T-helper 1 cell treated with Interleukin-12 subunit alpha and Interleukin-12 subunit beta and Interleukin-4 antibody, amounts not matched to agents 30 μg/mL and 1 μg/mL, for 36 hours (primary cell): ENCODE measurements at regions not wholly inside any gene's neighbourhood (a gene's known extent, or its start where the extent isn't known, plus 50 kb on each side); places are given as distances from the start of the nearest gene placed in this dataset.
"Not testable (repeated sequence)": the region's sequence is repeated elsewhere in the genome, so short reads cannot be mapped to it uniquely, and the experiment has no call there.

Experiments used
- H3K27ac Mint-ChIP-seq: one replicate; pipeline ENCODE4 v1.8.0; 2021; ENCODE audit warnings: mild to moderate bottlenecking, mixed read lengths
- H3K27me3 Mint-ChIP-seq: one replicate; pipeline ENCODE4 v1.8.0; 2021; ENCODE audit warnings: low read depth, mixed read lengths
- H3K36me3 Mint-ChIP-seq: one replicate; pipeline ENCODE4 v1.8.0; 2021; ENCODE audit warnings: low read depth, mixed read lengths
- H3K4me1 Mint-ChIP-seq: one replicate; pipeline ENCODE4 v1.8.0; 2021; ENCODE audit warnings: low read depth, mixed read lengths
- H3K4me3 Mint-ChIP-seq: one replicate; pipeline ENCODE4 v1.8.0; 2021; ENCODE audit warnings: mild to moderate bottlenecking, moderate library complexity, mixed read lengths
- H3K9me3 Mint-ChIP-seq: one replicate; pipeline ENCODE4 v1.8.0; 2021; ENCODE audit warnings: mixed read lengths

GRCh38 chr1:229710746-229711145, 84.7 kb downstream of the URB2 start:
- Mint-ChIP-seq H3K4me1 (no peaks in the 10 kb centered on the region), H3K4me3 (no peak overlapping the region), H3K27ac (no peak overlapping the region), H3K36me3 (no peaks in the 10 kb centered on the region), H3K27me3 (peaks cover 11% of the 10 kb centered on the region), H3K9me3 (peaks cover 5% of the 10 kb centered on the region)

- H3K4me1 Mint-ChIP-seq, result no peaks in the 10 kb centered on the region
- H3K9me3 Mint-ChIP-seq, result no peaks in the 10 kb centered on the region
- no peaks in the 10 kb centered on the region for H3K36me3 Mint-ChIP-seq
- no peak overlapping the region for H3K27ac Mint-ChIP-seq
- no peak overlapping the region for H3K4me3 Mint-ChIP-seq
- peaks cover 5% of the 10 kb centered on the region for H3K27me3 Mint-ChIP-seq
Observed at GRCh38 chr1:229714306-229714705, 88.3 kb downstream of the URB2 start.

- Mint-ChIP-seq H3K27ac (no peak overlapping the region), H3K4me3 (no peak overlapping the region), H3K36me3 (no peaks in the 10 kb centered on the region), H3K4me1 (no peaks in the 10 kb centered on the region), H3K27me3 (peaks cover 5% of the 10 kb centered on the region), H3K9me3 (no peaks in the 10 kb centered on the region)
Observed at GRCh38 chr1:229714964-229715603, 89.0 kb downstream of the URB2 start.

GRCh38 chr1:229716069-229716468, 90.0 kb downstream of the URB2 start:
- no peaks in the 10 kb centered on the region for H3K9me3 Mint-ChIP-seq
- no peaks in the 10 kb centered on the region for H3K36me3 Mint-ChIP-seq
- H3K4me3 Mint-ChIP-seq, result no peak overlapping the region
- no peak overlapping the region for H3K27ac Mint-ChIP-seq
- H3K27me3 Mint-ChIP-seq, result no peaks in the 10 kb centered on the region
- H3K4me1 Mint-ChIP-seq, result no peaks in the 10 kb centered on the region

GRCh38 chr1:229716704-229717103, 90.7 kb downstream of the URB2 start:
- no peaks in the 10 kb centered on the region for H3K36me3 Mint-ChIP-seq
- no peaks in the 10 kb centered on the region for H3K4me1 Mint-ChIP-seq
- peaks cover 4% of the 10 kb centered on the region for H3K27me3 Mint-ChIP-seq
- H3K27ac Mint-ChIP-seq, result no peak overlapping the region
- peaks cover 4% of the 10 kb centered on the region for H3K9me3 Mint-ChIP-seq
- H3K4me3 Mint-ChIP-seq, result no peak overlapping the region

- Mint-ChIP-seq H3K4me1 (no peaks in the 10 kb centered on the region), H3K27ac (no peak overlapping the region), H3K27me3 (peaks cover 15% of the 10 kb centered on the region), H3K4me3 (no peak overlapping the region), H3K36me3 (no peaks in the 10 kb centered on the region), H3K9me3 (peaks cover 7% of the 10 kb centered on the region)
Observed at GRCh38 chr1:229717786-229718576, 91.9 kb downstream of the URB2 start.

GRCh38 chr1:229726061-229726460, 100.0 kb downstream of the URB2 start:
- no peak overlapping the region for H3K27ac Mint-ChIP-seq
- H3K9me3 Mint-ChIP-seq, result peaks cover 7% of the 10 kb centered on the region
- H3K36me3 Mint-ChIP-seq, result no peaks in the 10 kb centered on the region
- no peaks in the 10 kb centered on the region for H3K4me1 Mint-ChIP-seq
- H3K4me3 Mint-ChIP-seq, result no peak overlapping the region
- peaks cover 25% of the 10 kb centered on the region for H3K27me3 Mint-ChIP-seq

- Mint-ChIP-seq H3K27ac (no peak overlapping the region), H3K9me3 (no peaks in the 10 kb centered on the region), H3K27me3 (peaks cover 15% of the 10 kb centered on the region), H3K36me3 (no peaks in the 10 kb centered on the region), H3K4me1 (no peaks in the 10 kb centered on the region), H3K4me3 (no peak overlapping the region)
Observed at GRCh38 chr1:229729916-229730315, 103.9 kb downstream of the URB2 start.

GRCh38 chr1:229730573-229730972, 104.5 kb downstream of the URB2 start:
- Mint-ChIP-seq H3K27ac (no peak overlapping the region), H3K4me3 (no peak overlapping the region), H3K36me3 (no peaks in the 10 kb centered on the region), H3K4me1 (no peaks in the 10 kb centered on the region), H3K27me3 (peaks cover 15% of the 10 kb centered on the region), H3K9me3 (no peaks in the 10 kb centered on the region)

- Mint-ChIP-seq H3K27ac (no peak overlapping the region), H3K4me3 (no peak overlapping the region), H3K36me3 (no peaks in the 10 kb centered on the region), H3K27me3 (peaks cover 15% of the 10 kb centered on the region), H3K4me1 (no peaks in the 10 kb centered on the region), H3K9me3 (peaks cover 5% of the 10 kb centered on the region)
Observed at GRCh38 chr1:229732061-229732460, 106.0 kb downstream of the URB2 start.

- no peak overlapping the region for H3K4me3 Mint-ChIP-seq
- peaks cover 1% of the 10 kb centered on the region for H3K4me1 Mint-ChIP-seq
- no peak overlapping the region for H3K27ac Mint-ChIP-seq
- H3K9me3 Mint-ChIP-seq, result peaks cover 11% of the 10 kb centered on the region
- H3K36me3 Mint-ChIP-seq, result no peaks in the 10 kb centered on the region
- peaks cover 8% of the 10 kb centered on the region for H3K27me3 Mint-ChIP-seq
Observed at GRCh38 chr1:229736376-229736775, 110.3 kb downstream of the URB2 start.

- not testable (repeated sequence) for H3K4me1 Mint-ChIP-seq, H3K27ac Mint-ChIP-seq, H3K36me3 Mint-ChIP-seq, H3K4me3 Mint-ChIP-seq
- Mint-ChIP-seq H3K27me3 (peaks cover 21% of the 10 kb centered on the region), H3K9me3 (peaks cover 13% of the 10 kb centered on the region)
Observed at GRCh38 chr1:229742614-229743013, 116.6 kb downstream of the URB2 start.

- H3K27ac Mint-ChIP-seq, result no peak overlapping the region
- H3K9me3 Mint-ChIP-seq, result peaks cover 6% of the 10 kb centered on the region
- no peaks in the 10 kb centered on the region for H3K36me3 Mint-ChIP-seq
- H3K4me1 Mint-ChIP-seq, result peaks cover 10% of the 10 kb centered on the region
- H3K4me3 Mint-ChIP-seq, result no peak overlapping the region
- H3K27me3 Mint-ChIP-seq, result peaks cover 11% of the 10 kb centered on the region
Observed at GRCh38 chr1:229749992-229750391, 123.9 kb downstream of the URB2 start.

- H3K36me3 Mint-ChIP-seq, result no peaks in the 10 kb centered on the region
- H3K27me3 Mint-ChIP-seq, result peaks cover 3% of the 10 kb centered on the region
- no peak overlapping the region for H3K4me3 Mint-ChIP-seq
- H3K4me1 Mint-ChIP-seq, result peaks cover 10% of the 10 kb centered on the region
- peaks cover under 1% of the 10 kb centered on the region for H3K9me3 Mint-ChIP-seq
- no peak overlapping the region for H3K27ac Mint-ChIP-seq
Observed at GRCh38 chr1:229751610-229752009, 125.6 kb downstream of the URB2 start.

GRCh38 chr1:229752679-229753078, 126.6 kb downstream of the URB2 start:
- H3K4me1 Mint-ChIP-seq, result peaks cover 10% of the 10 kb centered on the region
- no peak overlapping the region for H3K27ac Mint-ChIP-seq
- peaks cover 5% of the 10 kb centered on the region for H3K9me3 Mint-ChIP-seq
- no peak overlapping the region for H3K4me3 Mint-ChIP-seq
- H3K36me3 Mint-ChIP-seq, result no peaks in the 10 kb centered on the region
- H3K27me3 Mint-ChIP-seq, result peaks cover 3% of the 10 kb centered on the region
